Naive thymus-derived CD8-positive, alpha-beta T cell (primary cell): ENCODE measurements at regions not wholly inside any gene's neighbourhood (a gene's known extent, or its start where the extent isn't known, plus 50 kb on each side); places are given as distances from the start of the nearest gene placed in this dataset.
"Not testable (repeated sequence)": the region's sequence is repeated elsewhere in the genome, so short reads cannot be mapped to it uniquely, and the experiment has no call there.

Source experiments
- ATAC-seq, 2 donors: fragments of 150-1000 bp; cut with Tn5 transposase in 1 of 2; sonication (Bioruptor Pico), chemical (Tn5 transposase) in 1 of 2; 1 replicate in 1 of 2; 2 replicates in 1 of 2; pipeline ENCODE4 v1.10.0; 2021; ENCODE audit warnings: mild to moderate bottlenecking in 2 of 2, moderate library complexity in 2 of 2
- POLR2A ChIA-PET: fragments of 350-600 bp; sonication (Branson Sonifier 250); formaldehyde crosslinking; loops from one replicate; lab custom pipeline; 2021; ENCODE audit warnings: antibody characterized with exemption; lab: Charles Lee
- DNase-seq, 10 donors: peaks; one replicate each; pipeline versions ENCODE4 v3.0.0 to v3.0.0-alpha.2; 2020 to 2022
- H3K27ac Mint-ChIP-seq, 10 donors: one replicate each; pipeline ENCODE4 v1.8.0; 2020 to 2022; ENCODE audit warnings: mild to moderate bottlenecking in 10 of 10, mixed read lengths in 10 of 10, moderate library complexity in 4 of 10, inconsistent platforms in 1 of 10
- H3K27me3 Mint-ChIP-seq, 5 donors: one replicate each; pipeline ENCODE4 v1.8.0; 2021 to 2022; ENCODE audit warnings: mixed read lengths in 5 of 5
- H3K36me3 Mint-ChIP-seq, 3 donors: one replicate each; pipeline ENCODE4 v1.8.0; 2020 to 2022; ENCODE audit warnings: mixed read lengths in 3 of 3, mild to moderate bottlenecking in 2 of 3, inconsistent platforms in 1 of 3
- H3K4me1 Mint-ChIP-seq, 4 donors: one replicate each; pipeline ENCODE4 v1.8.0; 2021 to 2022; ENCODE audit warnings: mixed read lengths in 4 of 4
- H3K4me3 Mint-ChIP-seq, 10 donors: one replicate each; pipeline ENCODE4 v1.8.0; 2020 to 2022; ENCODE audit warnings: mild to moderate bottlenecking in 10 of 10, mixed read lengths in 10 of 10, moderate library complexity in 6 of 10, inconsistent platforms in 1 of 10
- H3K9me3 Mint-ChIP-seq, 9 donors: one replicate each; pipeline ENCODE4 v1.8.0; 2020 to 2022; ENCODE audit warnings: mixed read lengths in 9 of 9, mild to moderate bottlenecking in 3 of 9, inconsistent platforms in 1 of 9, moderate library complexity in 1 of 9

- POLR2A ChIA-PET = no interaction called here
- H3K4me3 Mint-ChIP-seq = no peak overlapping the region
These were observed 559.0 kb upstream of the TUSC1 start for GRCh38 chr9:26237256-26237655.

GRCh38 chr9:26234865-26235264, 556.6 kb upstream of the TUSC1 start:
- POLR2A ChIA-PET = no interaction called here
- H3K4me3 Mint-ChIP-seq = no peak overlapping the region
- no peak overlapping the region for H3K27ac Mint-ChIP-seq
- H3K36me3 Mint-ChIP-seq = no peaks in the 10 kb centered on the region
- peaks cover 0 to 18% (median 4%) of the 10 kb centered on the region in 9 donors for H3K9me3 Mint-ChIP-seq
- H3K4me1 Mint-ChIP-seq = no peaks in the 10 kb centered on the region
- ATAC-seq = no peak
- no peak for DNase-seq
- no peaks in the 10 kb centered on the region for H3K27me3 Mint-ChIP-seq

More at GRCh38 chr9:26237256-26237655, 559.0 kb upstream of the TUSC1 start:
- ATAC-seq (no peak), DNase-seq (no peak)
- peaks cover 0 to 14% (median 4%) of the 10 kb centered on the region in 9 donors for H3K9me3 Mint-ChIP-seq
- H3K36me3 Mint-ChIP-seq = no peaks in the 10 kb centered on the region
- H3K4me1 Mint-ChIP-seq = no peaks in the 10 kb centered on the region
- no peak overlapping the region for H3K27ac Mint-ChIP-seq
- no peaks in the 10 kb centered on the region for H3K27me3 Mint-ChIP-seq

GRCh38 chr9:26231391-26231790, 553.1 kb upstream of the TUSC1 start:
- Mint-ChIP-seq H3K4me1 (no peaks in the 10 kb centered on the region), H3K9me3 (peaks cover 0 to 16% (median 4%) of the 10 kb centered on the region in 9 donors), H3K27me3 (no peaks in the 10 kb centered on the region), H3K4me3 (no peak overlapping the region), H3K27ac (no peak overlapping the region), H3K36me3 (no peaks in the 10 kb centered on the region)
- POLR2A ChIA-PET = no interaction called here
- DNase-seq (no peak), ATAC-seq (no peak)

- Mint-ChIP-seq H3K4me3 (no peak overlapping the region), H3K36me3 (no peaks in the 10 kb centered on the region), H3K27me3 (no peaks in the 10 kb centered on the region), H3K9me3 (peaks cover 0 to 14% (median 6%) of the 10 kb centered on the region in 9 donors), H3K27ac (no peak overlapping the region), H3K4me1 (no peaks in the 10 kb centered on the region)
- POLR2A ChIA-PET = no interaction called here
- no peak for DNase-seq
- no peak for ATAC-seq
These were observed 551.2 kb upstream of the TUSC1 start for GRCh38 chr9:26229324-26230054.

GRCh38 chr9:26228273-26228672, 550.0 kb upstream of the TUSC1 start:
- Mint-ChIP-seq H3K4me1 (no peaks in the 10 kb centered on the region), H3K9me3 (peaks cover 0 to 16% (median 4%) of the 10 kb centered on the region in 9 donors), H3K27ac (no peak overlapping the region), H3K27me3 (no peaks in the 10 kb centered on the region), H3K4me3 (no peak overlapping the region), H3K36me3 (no peaks in the 10 kb centered on the region)
- DNase-seq (no peak), ATAC-seq (no peak)
- POLR2A ChIA-PET = no interaction called here

GRCh38 chr9:26221290-26221689, 543.0 kb upstream of the TUSC1 start:
- no peaks in the 10 kb centered on the region for H3K27me3 Mint-ChIP-seq
- H3K27ac Mint-ChIP-seq = no peak overlapping the region
- DNase-seq = no peak
- POLR2A ChIA-PET = no interaction called here
- no peaks in the 10 kb centered on the region for H3K4me1 Mint-ChIP-seq
- no peak for ATAC-seq
- peaks cover 4 to 38% (median 12%) of the 10 kb centered on the region in 9 donors for H3K9me3 Mint-ChIP-seq
- no peak overlapping the region for H3K4me3 Mint-ChIP-seq
- H3K36me3 Mint-ChIP-seq = peaks cover 0 to 10% (median 0%) of the 10 kb centered on the region in 3 donors

- ATAC-seq (no peak), DNase-seq (no peak)
- H3K27me3 Mint-ChIP-seq = no peaks in the 10 kb centered on the region
- no peak overlapping the region for H3K4me3 Mint-ChIP-seq
- peaks cover 0 to 10% (median 0%) of the 10 kb centered on the region in 3 donors for H3K36me3 Mint-ChIP-seq
- no peak overlapping the region for H3K27ac Mint-ChIP-seq
- peaks cover 5 to 39% (median 12%) of the 10 kb centered on the region in 9 donors for H3K9me3 Mint-ChIP-seq
- POLR2A ChIA-PET = no interaction called here
- no peaks in the 10 kb centered on the region for H3K4me1 Mint-ChIP-seq
These were observed 542.1 kb upstream of the TUSC1 start for GRCh38 chr9:26220367-26220766.

GRCh38 chr9:26219961-26220360, 541.7 kb upstream of the TUSC1 start:
- no peak overlapping the region for H3K27ac Mint-ChIP-seq
- H3K9me3 Mint-ChIP-seq = peaks cover 5 to 34% (median 12%) of the 10 kb centered on the region in 9 donors
- ATAC-seq (no peak), DNase-seq (no peak)
- H3K27me3 Mint-ChIP-seq = no peaks in the 10 kb centered on the region
- H3K36me3 Mint-ChIP-seq = peaks cover 0 to 10% (median 0%) of the 10 kb centered on the region in 3 donors
- POLR2A ChIA-PET = no interaction called here
- H3K4me3 Mint-ChIP-seq = no peak overlapping the region
- no peaks in the 10 kb centered on the region for H3K4me1 Mint-ChIP-seq

- DNase-seq (no peak), ATAC-seq (no peak)
- Mint-ChIP-seq H3K27ac (no peak overlapping the region), H3K4me1 (no peaks in the 10 kb centered on the region), H3K27me3 (no peaks in the 10 kb centered on the region), H3K4me3 (no peak overlapping the region), H3K36me3 (peaks cover 0 to 14% (median 0%) of the 10 kb centered on the region in 3 donors), H3K9me3 (peaks cover 9 to 40% (median 18%) of the 10 kb centered on the region in 9 donors)
- POLR2A ChIA-PET = no interaction called here
These were observed 538.5 kb upstream of the TUSC1 start for GRCh38 chr9:26216702-26217101.

GRCh38 chr9:26214713-26215444, 536.6 kb upstream of the TUSC1 start:
- ATAC-seq, H3K27me3 Mint-ChIP-seq, H3K27ac Mint-ChIP-seq, DNase-seq, H3K4me3 Mint-ChIP-seq, POLR2A ChIA-PET, H3K4me1 Mint-ChIP-seq: not testable (repeated sequence)
- Mint-ChIP-seq H3K36me3 (peaks cover 0 to 14% (median 0%) of the 10 kb centered on the region in 3 donors), H3K9me3 (peaks cover 7 to 45% (median 21%) of the 10 kb centered on the region in 9 donors)

GRCh38 chr9:26210338-26210851, 532.2 kb upstream of the TUSC1 start:
- H3K4me1 Mint-ChIP-seq = no peaks in the 10 kb centered on the region
- no peak overlapping the region for H3K4me3 Mint-ChIP-seq
- peaks cover 2 to 27% (median 12%) of the 10 kb centered on the region in 9 donors for H3K9me3 Mint-ChIP-seq
- H3K27me3 Mint-ChIP-seq = no peaks in the 10 kb centered on the region
- POLR2A ChIA-PET = no interaction called here
- DNase-seq (no peak), ATAC-seq (no peak)
- H3K36me3 Mint-ChIP-seq = peaks cover 0 to 5% (median 0%) of the 10 kb centered on the region in 3 donors
- no peak overlapping the region for H3K27ac Mint-ChIP-seq

- H3K36me3 Mint-ChIP-seq = no peaks in the 10 kb centered on the region
- no peak overlapping the region for H3K4me3 Mint-ChIP-seq
- no peak overlapping the region for H3K27ac Mint-ChIP-seq
- H3K27me3 Mint-ChIP-seq = no peaks in the 10 kb centered on the region
- ATAC-seq (no peak), DNase-seq (no peak)
- no peaks in the 10 kb centered on the region for H3K4me1 Mint-ChIP-seq
- peaks cover 3 to 27% (median 5%) of the 10 kb centered on the region in 9 donors for H3K9me3 Mint-ChIP-seq
- POLR2A ChIA-PET = no interaction called here
These were observed 527.0 kb upstream of the TUSC1 start for GRCh38 chr9:26205261-26205660.

GRCh38 chr9:26193237-26193636, 515.0 kb upstream of the TUSC1 start:
- Mint-ChIP-seq H3K9me3 (peaks cover 4 to 51% (median 16%) of the 10 kb centered on the region in 9 donors), H3K27ac (no peak overlapping the region), H3K36me3 (no peaks in the 10 kb centered on the region), H3K27me3 (no peaks in the 10 kb centered on the region), H3K4me1 (no peaks in the 10 kb centered on the region), H3K4me3 (no peak overlapping the region)
- DNase-seq (no peak), ATAC-seq (no peak)
- POLR2A ChIA-PET = no interaction called here
